B cell (primary cell): ENCODE measurements at regions not wholly inside any gene's neighbourhood (a gene's known extent, or its start where the extent isn't known, plus 50 kb on each side); places are given as distances from the start of the nearest gene placed in this dataset.

Experiments used
- EZH2 ChIP-seq: IDR thresholded peaks from 2 replicates; pipeline ENCODE4 v1.6.1; 2012; ENCODE audit warnings: borderline replicate concordance, low read depth, mild to moderate bottlenecking, moderate library complexity, low read length; ENCODE audit not compliant: insufficient read depth, poor library complexity, severe bottlenecking
- TF ChIP-seq, protein P1 (sequence below): fragments of 200-600 bp; IDR thresholded peaks from one replicate; pipeline ENCODE4 v1.8.0; 2022; ENCODE audit warnings: antibody characterized with exemption, mild to moderate bottlenecking

DNA sequence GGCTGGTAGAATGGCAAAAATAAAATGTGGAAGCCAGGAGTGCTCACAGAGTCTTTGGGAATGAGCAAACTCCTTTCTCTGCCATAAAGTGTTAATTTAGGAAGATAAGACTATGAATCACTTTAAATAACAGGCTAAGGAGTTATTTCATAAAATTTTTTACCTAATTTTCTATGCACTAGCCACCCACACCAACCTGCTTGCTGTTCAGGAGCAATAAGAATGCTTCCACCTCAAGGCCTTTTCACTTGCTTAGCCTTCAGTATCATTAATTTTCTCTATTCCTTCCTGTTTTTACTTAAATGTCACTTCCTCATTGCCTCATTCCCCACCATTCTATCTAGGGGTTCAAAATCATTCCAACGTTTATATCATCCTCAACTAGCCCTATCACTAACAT is 326.8 kb downstream of the CCER1 start:
- TF ChIP-seq, protein P1, sequence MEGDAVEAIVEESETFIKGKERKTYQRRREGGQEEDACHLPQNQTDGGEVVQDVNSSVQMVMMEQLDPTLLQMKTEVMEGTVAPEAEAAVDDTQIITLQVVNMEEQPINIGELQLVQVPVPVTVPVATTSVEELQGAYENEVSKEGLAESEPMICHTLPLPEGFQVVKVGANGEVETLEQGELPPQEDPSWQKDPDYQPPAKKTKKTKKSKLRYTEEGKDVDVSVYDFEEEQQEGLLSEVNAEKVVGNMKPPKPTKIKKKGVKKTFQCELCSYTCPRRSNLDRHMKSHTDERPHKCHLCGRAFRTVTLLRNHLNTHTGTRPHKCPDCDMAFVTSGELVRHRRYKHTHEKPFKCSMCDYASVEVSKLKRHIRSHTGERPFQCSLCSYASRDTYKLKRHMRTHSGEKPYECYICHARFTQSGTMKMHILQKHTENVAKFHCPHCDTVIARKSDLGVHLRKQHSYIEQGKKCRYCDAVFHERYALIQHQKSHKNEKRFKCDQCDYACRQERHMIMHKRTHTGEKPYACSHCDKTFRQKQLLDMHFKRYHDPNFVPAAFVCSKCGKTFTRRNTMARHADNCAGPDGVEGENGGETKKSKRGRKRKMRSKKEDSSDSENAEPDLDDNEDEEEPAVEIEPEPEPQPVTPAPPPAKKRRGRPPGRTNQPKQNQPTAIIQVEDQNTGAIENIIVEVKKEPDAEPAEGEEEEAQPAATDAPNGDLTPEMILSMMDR, result no peak
- no peak for TF ChIP-seq EZH2
